ENCODE measurements at regions not wholly inside any gene's neighbourhood (a gene's known extent, or its start where the extent isn't known, plus 50 kb on each side); places are given as distances from the start of the nearest gene placed in this dataset.

GRCh38 chr21:17231124-17231523 is 281.7 kb upstream of the CXADR start:
- DNase-seq (ENCODE audit: low spot score), result no peak
- H3K27ac ChIP-seq (replicated peaks; ENCODE audit: low read length), result no peak overlapping the region
- no peak overlapping the region for H3K4ac ChIP-seq (ENCODE audit: low read length)
- no peak overlapping the region for H2BK120ac ChIP-seq (ENCODE audit: low read depth, low read length)
- no peak overlapping the region for H3K4me3 ChIP-seq (ENCODE audit: low read length in 2 of 2)
- H3K4me1 ChIP-seq (ENCODE audit: control insufficient read depth in 2 of 2, insufficient read depth in 1 of 2, low read depth in 1 of 2, low read length in 2 of 2), result no peaks in the 10 kb centered on the region
- H3K79me1 ChIP-seq (ENCODE audit: low read depth, low read length), result no peaks in the 10 kb centered on the region
- no peaks in the 10 kb centered on the region for H3K27me3 ChIP-seq (ENCODE audit: control insufficient read depth in 3 of 3, insufficient read depth in 3 of 3, low read depth in 1 of 3, low read length in 3 of 3)
- H2BK12ac ChIP-seq (ENCODE audit: low read length), result no peak overlapping the region
- no peak overlapping the region for H4K91ac ChIP-seq (ENCODE audit: low read depth, low read length, poor library complexity)
- H3K9ac ChIP-seq (ENCODE audit: low read depth, low read length, poor library complexity), result no peak overlapping the region
- no peak overlapping the region for H2AK5ac ChIP-seq (ENCODE audit: low read depth, low read length)
- no peak overlapping the region for H3K14ac ChIP-seq (ENCODE audit: low read length)
- no peaks in the 10 kb centered on the region for H3K36me3 ChIP-seq (replicated peaks in 1 of 2; ENCODE audit: control insufficient read depth in 2 of 2, insufficient read depth in 2 of 2, low read length in 2 of 2)
- H2BK5ac ChIP-seq (ENCODE audit: low read length), result no peak overlapping the region
- no CpG with 5 or more reads among the region's 2 CpGs for WGBS, 2 donors (ENCODE audit: extremely low coverage in 2 of 2, insufficient read length in 2 of 2, insufficient replicate concordance in 1 of 2)
- H3K9me3 ChIP-seq (replicated peaks in 1 of 2; ENCODE audit: control insufficient read depth in 2 of 2, insufficient read depth in 1 of 2, low read depth in 1 of 2, low read length in 2 of 2), result peaks cover 0 to under 1% of the 10 kb centered on the region in 2 donors
- no peak overlapping the region for H4K8ac ChIP-seq (ENCODE audit: low read depth, low read length)
- H3K23ac ChIP-seq (ENCODE audit: low read depth, low read length, poor library complexity), result no peak overlapping the region
- H3K4me2 ChIP-seq (ENCODE audit: insufficient read depth, low read length, poor library complexity, severe bottlenecking), result no peak overlapping the region
- H2AFZ ChIP-seq (ENCODE audit: low read length), result no peak overlapping the region
- no peak overlapping the region for H3K18ac ChIP-seq (ENCODE audit: low read length)
- no peak overlapping the region for H2BK15ac ChIP-seq (ENCODE audit: low read length)

- H3K79me1 ChIP-seq (ENCODE audit: low read depth, low read length), result no peaks in the 10 kb centered on the region
- H2BK5ac ChIP-seq (ENCODE audit: low read length), result no peak overlapping the region
- no peak overlapping the region for H4K8ac ChIP-seq (ENCODE audit: low read depth, low read length)
- no peak overlapping the region for H3K14ac ChIP-seq (ENCODE audit: low read length)
- H2AFZ ChIP-seq (ENCODE audit: low read length), result no peak overlapping the region
- no peak overlapping the region for H3K4me3 ChIP-seq (ENCODE audit: low read length in 2 of 2)
- no peak overlapping the region for H3K18ac ChIP-seq (ENCODE audit: low read length)
- H3K27ac ChIP-seq (replicated peaks; ENCODE audit: low read length), result no peak overlapping the region
- H3K4me2 ChIP-seq (ENCODE audit: insufficient read depth, low read length, poor library complexity, severe bottlenecking), result no peak overlapping the region
- H3K4ac ChIP-seq (ENCODE audit: low read length), result no peak overlapping the region
- H3K27me3 ChIP-seq (ENCODE audit: control insufficient read depth in 3 of 3, insufficient read depth in 3 of 3, low read depth in 1 of 3, low read length in 3 of 3), result no peaks in the 10 kb centered on the region
- no peaks in the 10 kb centered on the region for H3K9me3 ChIP-seq (replicated peaks in 1 of 2; ENCODE audit: control insufficient read depth in 2 of 2, insufficient read depth in 1 of 2, low read depth in 1 of 2, low read length in 2 of 2)
- WGBS, 2 donors (ENCODE audit: extremely low coverage in 2 of 2, insufficient read length in 2 of 2, insufficient replicate concordance in 1 of 2), result no CpG with 5 or more reads among the region's 3 CpGs
- no peak overlapping the region for H4K91ac ChIP-seq (ENCODE audit: low read depth, low read length, poor library complexity)
- H3K36me3 ChIP-seq (replicated peaks in 1 of 2; ENCODE audit: control insufficient read depth in 2 of 2, insufficient read depth in 2 of 2, low read length in 2 of 2), result no peaks in the 10 kb centered on the region
- H2AK5ac ChIP-seq (ENCODE audit: low read depth, low read length), result no peak overlapping the region
- DNase-seq (ENCODE audit: low spot score), result no peak
- no peak overlapping the region for H2BK15ac ChIP-seq (ENCODE audit: low read length)
- no peaks in the 10 kb centered on the region for H3K4me1 ChIP-seq (ENCODE audit: control insufficient read depth in 2 of 2, insufficient read depth in 1 of 2, low read depth in 1 of 2, low read length in 2 of 2)
- no peak overlapping the region for H3K23ac ChIP-seq (ENCODE audit: low read depth, low read length, poor library complexity)
- no peak overlapping the region for H3K9ac ChIP-seq (ENCODE audit: low read depth, low read length, poor library complexity)
- H2BK12ac ChIP-seq (ENCODE audit: low read length), result no peak overlapping the region
- no peak overlapping the region for H2BK120ac ChIP-seq (ENCODE audit: low read depth, low read length)
Measured at GRCh38 chr21:17231771-17232170, 281.1 kb upstream of the CXADR start.

- Histone ChIP-seq H2AFZ (ENCODE audit: low read length) (no peak overlapping the region), H3K23ac (ENCODE audit: low read depth, low read length, poor library complexity) (no peak overlapping the region), H3K14ac (ENCODE audit: low read length) (no peak overlapping the region), H3K4me3 (ENCODE audit: low read length in 2 of 2) (no peak overlapping the region), H4K8ac (ENCODE audit: low read depth, low read length) (no peak overlapping the region), H3K4ac (ENCODE audit: low read length) (no peak overlapping the region), H3K4me2 (ENCODE audit: insufficient read depth, low read length, poor library complexity, severe bottlenecking) (no peak overlapping the region), H3K4me1 (ENCODE audit: control insufficient read depth in 2 of 2, insufficient read depth in 1 of 2, low read depth in 1 of 2, low read length in 2 of 2) (no peaks in the 10 kb centered on the region), H3K9me3 (replicated peaks in 1 of 2; ENCODE audit: control insufficient read depth in 2 of 2, insufficient read depth in 1 of 2, low read depth in 1 of 2, low read length in 2 of 2) (no peaks in the 10 kb centered on the region), H2AK5ac (ENCODE audit: low read depth, low read length) (no peak overlapping the region), H2BK5ac (ENCODE audit: low read length) (no peak overlapping the region), H4K91ac (ENCODE audit: low read depth, low read length, poor library complexity) (no peak overlapping the region), H3K36me3 (replicated peaks in 1 of 2; ENCODE audit: control insufficient read depth in 2 of 2, insufficient read depth in 2 of 2, low read length in 2 of 2) (no peaks in the 10 kb centered on the region), H2BK12ac (ENCODE audit: low read length) (no peak overlapping the region), H3K18ac (ENCODE audit: low read length) (no peak overlapping the region), H3K9ac (ENCODE audit: low read depth, low read length, poor library complexity) (no peak overlapping the region), H3K79me1 (ENCODE audit: low read depth, low read length) (no peaks in the 10 kb centered on the region), H2BK15ac (ENCODE audit: low read length) (no peak overlapping the region), H2BK120ac (ENCODE audit: low read depth, low read length) (no peak overlapping the region), H3K27me3 (ENCODE audit: control insufficient read depth in 3 of 3, insufficient read depth in 3 of 3, low read depth in 1 of 3, low read length in 3 of 3) (no peaks in the 10 kb centered on the region), H3K27ac (replicated peaks; ENCODE audit: low read length) (no peak overlapping the region)
- no peak for DNase-seq (ENCODE audit: low spot score)
Measured at GRCh38 chr21:17238468-17238867, 274.4 kb upstream of the CXADR start.

GRCh38 chr21:17250778-17251241 is 262.0 kb upstream of the CXADR start:
- Histone ChIP-seq H3K14ac (ENCODE audit: low read length) (no peak overlapping the region), H2BK15ac (ENCODE audit: low read length) (no peak overlapping the region), H2AFZ (ENCODE audit: low read length) (no peak overlapping the region), H3K23ac (ENCODE audit: low read depth, low read length, poor library complexity) (no peak overlapping the region), H3K18ac (ENCODE audit: low read length) (no peak overlapping the region), H3K9ac (ENCODE audit: low read depth, low read length, poor library complexity) (no peak overlapping the region), H2BK5ac (ENCODE audit: low read length) (no peak overlapping the region), H2AK5ac (ENCODE audit: low read depth, low read length) (no peak overlapping the region), H3K79me1 (ENCODE audit: low read depth, low read length) (no peaks in the 10 kb centered on the region), H2BK12ac (ENCODE audit: low read length) (no peak overlapping the region), H3K36me3 (replicated peaks in 1 of 2; ENCODE audit: control insufficient read depth in 2 of 2, insufficient read depth in 2 of 2, low read length in 2 of 2) (no peaks in the 10 kb centered on the region), H3K4me2 (ENCODE audit: insufficient read depth, low read length, poor library complexity, severe bottlenecking) (no peak overlapping the region), H3K4me3 (ENCODE audit: low read length in 2 of 2) (no peak overlapping the region), H2BK120ac (ENCODE audit: low read depth, low read length) (no peak overlapping the region), H3K9me3 (replicated peaks in 1 of 2; ENCODE audit: control insufficient read depth in 2 of 2, insufficient read depth in 1 of 2, low read depth in 1 of 2, low read length in 2 of 2) (no peaks in the 10 kb centered on the region), H4K91ac (ENCODE audit: low read depth, low read length, poor library complexity) (no peak overlapping the region), H4K8ac (ENCODE audit: low read depth, low read length) (no peak overlapping the region), H3K27ac (replicated peaks; ENCODE audit: low read length) (no peak overlapping the region), H3K4me1 (ENCODE audit: control insufficient read depth in 2 of 2, insufficient read depth in 1 of 2, low read depth in 1 of 2, low read length in 2 of 2) (no peaks in the 10 kb centered on the region), H3K27me3 (ENCODE audit: control insufficient read depth in 3 of 3, insufficient read depth in 3 of 3, low read depth in 1 of 3, low read length in 3 of 3) (no peaks in the 10 kb centered on the region), H3K4ac (ENCODE audit: low read length) (no peak overlapping the region)
- no peak for DNase-seq (ENCODE audit: low spot score)
- no CpG with 5 or more reads among the region's 2 CpGs for WGBS, 2 donors (ENCODE audit: extremely low coverage in 2 of 2, insufficient read length in 2 of 2, insufficient replicate concordance in 1 of 2)

Measured in neuronal stem cell (in vitro differentiated cells).